Adrenal gland (tissue), 5 donors: ENCODE measurements at regions not wholly inside any gene's neighbourhood (a gene's known extent, or its start where the extent isn't known, plus 50 kb on each side); places are given as distances from the start of the nearest gene placed in this dataset.

Experiments
- POLR2A ChIP-seq, 2 donors: fragments of 450-650 bp; IDR thresholded peaks; one replicate each; pipeline ENCODE4 v1.6.1; 2017; ENCODE audit warnings: antibody characterized with exemption in 2 of 2, mild to moderate bottlenecking in 2 of 2, moderate library complexity in 1 of 2
- TF ChIP-seq, protein P1 (sequence below), 6 experiments: fragments of 450-650 bp in 4 of 6; fragments of 200-600 bp in 2 of 6; sonication (generic) in 1 of 6; IDR thresholded peaks; 1 replicate in 5 of 6; 2 replicates in 1 of 6; pipeline versions ENCODE4 v1.5.1 to v1.8.0; 2016 to 2021; ENCODE audit warnings: antibody characterized with exemption in 6 of 6, mild to moderate bottlenecking in 2 of 6, moderate library complexity in 1 of 6
- donor health status: DM: no; HTN: no; CAD: no.

DNA sequence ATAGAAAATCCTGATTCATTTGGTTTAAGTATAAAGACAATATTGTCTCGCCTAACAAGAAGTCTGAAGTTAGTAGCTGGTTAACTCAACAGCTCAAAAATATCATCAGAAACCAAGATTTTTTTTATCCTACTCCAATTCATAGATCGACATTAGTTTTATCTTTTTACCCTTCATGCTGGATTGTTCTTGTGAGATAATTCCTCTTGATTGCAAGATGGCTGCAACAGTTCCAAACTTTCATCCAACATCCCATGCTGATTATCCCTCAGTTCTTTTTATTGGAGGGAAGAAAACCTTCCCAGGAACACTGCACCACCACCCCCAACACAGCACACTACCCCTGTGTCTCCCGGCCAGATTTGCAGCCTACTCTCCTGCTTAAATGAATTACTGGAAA lies 370.2 kb upstream of the RAB6C start:
- TF ChIP-seq, protein P1, sequence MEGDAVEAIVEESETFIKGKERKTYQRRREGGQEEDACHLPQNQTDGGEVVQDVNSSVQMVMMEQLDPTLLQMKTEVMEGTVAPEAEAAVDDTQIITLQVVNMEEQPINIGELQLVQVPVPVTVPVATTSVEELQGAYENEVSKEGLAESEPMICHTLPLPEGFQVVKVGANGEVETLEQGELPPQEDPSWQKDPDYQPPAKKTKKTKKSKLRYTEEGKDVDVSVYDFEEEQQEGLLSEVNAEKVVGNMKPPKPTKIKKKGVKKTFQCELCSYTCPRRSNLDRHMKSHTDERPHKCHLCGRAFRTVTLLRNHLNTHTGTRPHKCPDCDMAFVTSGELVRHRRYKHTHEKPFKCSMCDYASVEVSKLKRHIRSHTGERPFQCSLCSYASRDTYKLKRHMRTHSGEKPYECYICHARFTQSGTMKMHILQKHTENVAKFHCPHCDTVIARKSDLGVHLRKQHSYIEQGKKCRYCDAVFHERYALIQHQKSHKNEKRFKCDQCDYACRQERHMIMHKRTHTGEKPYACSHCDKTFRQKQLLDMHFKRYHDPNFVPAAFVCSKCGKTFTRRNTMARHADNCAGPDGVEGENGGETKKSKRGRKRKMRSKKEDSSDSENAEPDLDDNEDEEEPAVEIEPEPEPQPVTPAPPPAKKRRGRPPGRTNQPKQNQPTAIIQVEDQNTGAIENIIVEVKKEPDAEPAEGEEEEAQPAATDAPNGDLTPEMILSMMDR (IDR thresholded peaks at IDR 0.05), result no peak
- no peak for TF ChIP-seq POLR2A (IDR thresholded peaks at IDR 0.05)
